GM15510 (cell line): ENCODE measurements at regions not wholly inside any gene's neighbourhood (a gene's known extent, or its start where the extent isn't known, plus 50 kb on each side); places are given as distances from the start of the nearest gene placed in this dataset.

Source experiments
- POLR2A ChIP-seq: IDR thresholded peaks from 3 replicates; pipeline ENCODE4 v1.6.1; 2011; ENCODE audit warnings: borderline replicate concordance; ENCODE audit not compliant: insufficient read length; ENCODE audit errors: extremely low read depth

GRCh38 chr2:134170294-134170693 lies 83.6 kb upstream of the MGAT5 start:
- TF ChIP-seq POLR2A, result no peak

DNA sequence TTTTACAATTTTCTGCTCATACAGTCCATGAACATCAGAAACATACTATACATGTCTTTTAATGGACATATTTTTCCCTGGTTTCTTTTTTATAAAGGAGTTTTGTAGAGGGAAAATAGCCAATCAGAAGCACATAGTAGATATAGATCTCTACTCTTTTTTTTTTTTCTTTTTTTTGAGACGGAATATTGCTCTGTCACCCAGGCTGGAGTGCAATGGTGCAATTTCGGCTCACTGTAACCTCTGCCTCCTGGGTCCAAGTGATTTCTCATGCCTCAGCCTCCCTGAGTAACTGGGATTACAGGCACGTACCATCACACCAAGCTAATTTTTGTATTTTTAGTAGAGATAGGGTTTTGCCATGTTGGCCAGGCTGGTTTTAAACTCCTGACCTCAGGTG lies 83.2 kb upstream of the MGAT5 start:
- no peak for TF ChIP-seq POLR2A

DNA sequence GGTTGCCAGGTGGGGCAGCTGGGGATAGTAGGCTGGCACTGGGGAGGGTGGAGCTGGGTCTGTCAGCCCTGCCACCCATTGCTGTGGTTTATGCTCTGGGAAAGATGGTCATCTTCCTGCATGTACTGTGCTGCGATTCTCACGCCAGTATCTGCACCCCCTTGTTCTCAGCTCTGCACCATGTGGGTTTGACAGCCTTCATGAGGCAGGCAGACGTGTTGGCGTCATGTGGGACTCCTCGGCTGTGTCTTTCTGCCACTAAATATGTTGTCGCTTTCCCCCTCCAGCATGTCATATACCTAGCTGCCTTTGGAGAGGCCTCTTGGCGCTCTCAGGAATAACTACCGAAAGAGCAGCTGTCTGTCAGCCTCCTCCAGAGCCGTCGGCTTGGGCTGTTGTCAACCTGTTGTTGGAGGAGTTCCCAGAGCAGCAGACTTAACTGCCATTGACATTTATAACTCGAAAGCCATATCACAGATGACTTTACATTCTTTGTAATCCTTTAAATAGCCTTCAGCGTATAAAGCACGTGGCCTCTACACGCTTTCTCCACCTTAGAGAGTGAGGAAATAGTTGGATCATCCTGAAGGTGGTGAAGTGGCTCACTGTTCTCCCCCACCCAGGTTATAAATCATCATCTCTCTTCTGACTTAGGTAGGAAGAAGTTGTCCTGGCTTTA lies 80.4 kb upstream of the MGAT5 start:
- no peak for TF ChIP-seq POLR2A

DNA sequence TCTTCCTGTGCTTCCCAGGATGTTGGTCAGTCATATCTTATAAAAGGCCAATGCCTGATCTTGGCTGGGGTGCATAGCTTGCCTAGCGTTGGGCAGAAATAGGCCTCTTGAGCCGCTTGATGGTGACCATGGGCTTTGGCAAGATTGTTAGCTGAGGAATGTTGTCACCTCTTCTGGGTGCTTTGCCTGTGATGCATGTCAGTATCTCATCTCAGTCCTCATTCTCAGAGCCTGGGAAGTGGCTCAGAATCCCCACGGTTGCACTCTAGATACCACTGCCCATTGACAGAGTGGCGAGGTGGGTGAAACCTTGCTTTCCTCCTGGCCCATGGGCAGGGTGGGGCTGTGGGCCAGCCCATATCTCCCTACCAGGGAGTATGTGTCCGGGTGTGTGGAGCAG lies 79.2 kb upstream of the MGAT5 start:
- TF ChIP-seq POLR2A, result no peak

- no peak for TF ChIP-seq POLR2A
Measured at GRCh38 chr2:134175834-134176233, 78.0 kb upstream of the MGAT5 start.

DNA sequence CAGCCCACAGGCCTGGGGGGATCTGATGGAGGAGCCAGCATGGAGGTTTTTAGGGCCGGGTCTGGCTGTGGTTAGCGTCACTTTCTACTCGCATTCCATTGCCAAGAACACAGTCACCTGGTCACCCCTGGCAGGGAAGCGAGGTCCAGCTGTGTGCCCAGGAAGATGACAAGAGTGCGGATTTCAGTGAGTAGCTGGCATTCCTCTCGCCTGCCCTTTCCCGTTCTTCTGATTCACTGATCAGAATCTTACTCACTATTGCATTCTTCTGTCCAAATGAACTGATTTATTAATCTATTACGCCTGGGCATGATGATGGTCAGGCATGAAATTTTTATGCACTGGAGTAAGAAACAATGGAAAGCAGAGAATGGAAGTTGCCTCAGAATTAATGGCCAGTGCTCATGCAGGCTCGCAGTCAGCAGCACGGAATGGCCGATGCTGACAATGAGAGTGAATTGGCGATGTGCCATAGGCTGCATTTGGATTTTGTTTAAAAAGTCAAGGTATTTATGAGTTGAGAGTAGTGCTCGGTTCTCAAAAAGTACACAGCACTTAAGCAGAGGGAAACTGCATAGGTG lies 76.4 kb upstream of the MGAT5 start:
- no peak for TF ChIP-seq POLR2A

DNA sequence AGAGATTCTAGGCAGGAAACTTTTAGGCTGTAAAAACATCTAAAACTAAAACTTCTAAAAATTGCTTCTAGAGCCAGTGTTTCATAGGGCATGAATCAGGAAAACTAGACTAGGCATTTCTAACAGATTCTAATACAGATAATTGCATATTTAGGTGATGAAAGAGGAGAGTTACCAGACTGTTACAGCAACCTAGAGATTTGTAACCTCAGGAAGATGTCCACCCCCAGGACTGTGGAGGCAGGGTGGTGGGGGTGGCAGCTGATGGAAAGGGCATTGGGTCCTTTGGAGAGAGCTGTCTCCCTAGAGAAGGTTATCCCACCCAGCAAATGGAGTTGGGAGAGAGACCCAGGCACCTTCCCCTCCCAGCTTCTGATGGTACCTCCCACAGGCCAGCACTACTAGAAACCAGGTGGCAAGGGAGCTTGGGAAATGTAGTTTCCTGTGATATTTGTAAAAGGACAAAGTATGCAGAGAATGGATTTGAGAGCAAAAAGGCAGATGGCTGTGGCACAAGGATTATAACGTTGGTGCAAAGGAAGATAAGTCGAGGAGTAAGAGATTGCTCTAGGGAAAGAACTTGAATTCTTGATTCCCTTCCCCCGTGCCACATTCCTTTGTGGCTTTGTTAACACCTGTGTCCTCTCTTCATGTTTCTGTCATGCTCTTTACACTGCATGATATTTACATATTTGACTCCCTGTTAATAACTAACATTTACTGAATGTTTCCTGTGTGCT lies 75.6 kb upstream of the MGAT5 start:
- no peak for TF ChIP-seq POLR2A

DNA sequence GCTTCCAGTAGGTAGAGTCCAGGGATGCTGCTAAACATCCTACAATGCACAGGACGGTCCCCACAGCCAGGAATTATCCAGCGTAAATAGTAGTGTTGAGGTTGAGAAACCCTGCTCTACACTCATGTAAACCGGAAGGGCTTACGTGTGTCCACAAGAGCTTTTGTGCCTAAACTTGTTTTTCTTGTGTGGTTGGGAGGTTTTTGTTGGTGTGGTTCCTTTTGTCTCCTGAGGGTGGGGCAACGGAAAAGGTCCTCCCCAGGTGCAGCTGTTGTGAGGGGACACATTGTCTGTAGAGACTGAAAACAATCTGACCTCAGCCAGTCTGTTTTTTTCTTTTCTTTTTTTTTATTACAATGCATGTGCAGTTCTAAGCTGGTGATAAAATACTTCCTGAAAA lies 72.7 kb upstream of the MGAT5 start:
- TF ChIP-seq POLR2A, result no peak

DNA sequence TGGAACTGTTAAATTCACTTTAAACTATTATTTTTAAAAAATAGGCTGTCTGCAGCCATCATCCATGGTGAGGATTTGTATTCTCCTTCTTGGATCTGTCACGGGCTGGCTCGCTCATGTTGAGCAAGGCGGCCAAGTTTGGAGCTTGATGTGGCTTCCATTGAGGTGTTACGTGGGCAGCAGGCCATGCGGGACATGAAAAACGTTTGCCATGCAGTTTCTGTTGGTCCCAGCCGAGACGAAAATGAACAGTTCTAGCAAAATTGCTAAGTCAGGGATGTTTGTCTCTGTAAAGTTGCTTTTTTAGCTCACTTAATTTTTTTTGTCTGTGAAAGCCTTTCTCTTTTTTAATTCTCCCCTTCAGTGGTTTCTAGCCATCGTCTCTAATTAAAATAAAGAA lies 70.2 kb upstream of the MGAT5 start:
- no peak for TF ChIP-seq POLR2A

GRCh38 chr2:134185639-134186038 lies 68.2 kb upstream of the MGAT5 start:
- TF ChIP-seq POLR2A, result no peak

DNA sequence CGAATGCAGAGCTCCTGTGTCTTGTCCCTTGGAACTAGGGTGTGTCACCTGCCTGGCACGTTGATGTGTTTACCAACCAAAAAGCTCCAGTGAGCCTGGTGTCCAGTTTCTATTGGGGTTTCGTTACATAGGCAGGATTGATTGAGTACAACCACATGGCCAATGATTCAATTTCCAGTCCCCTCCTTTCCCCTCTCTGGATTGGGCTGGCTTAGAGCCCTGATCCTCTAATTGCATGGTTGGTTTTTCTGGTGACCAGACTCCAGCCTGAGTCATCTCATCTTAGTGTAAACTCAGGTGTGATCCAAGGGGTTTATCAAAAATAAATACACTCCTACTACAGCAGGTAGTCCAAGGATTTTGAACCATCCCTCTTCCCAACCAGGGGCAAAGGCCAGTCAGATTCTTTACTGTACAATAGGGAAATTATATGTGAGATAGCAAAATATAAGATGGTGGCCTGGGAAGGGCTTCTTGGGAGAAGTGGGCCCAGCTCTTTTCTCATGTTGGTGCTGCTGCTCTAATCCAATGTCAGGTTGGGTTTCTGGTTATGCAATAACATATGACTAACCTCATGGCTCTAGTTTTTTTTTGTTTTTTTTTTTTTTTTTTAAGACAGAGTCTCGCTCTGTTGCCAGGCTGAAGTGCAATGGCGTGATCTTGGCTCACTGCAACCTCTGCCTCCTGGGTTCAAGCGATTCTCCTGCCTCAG lies 64.7 kb upstream of the MGAT5 start:
- TF ChIP-seq POLR2A, result no peak

DNA sequence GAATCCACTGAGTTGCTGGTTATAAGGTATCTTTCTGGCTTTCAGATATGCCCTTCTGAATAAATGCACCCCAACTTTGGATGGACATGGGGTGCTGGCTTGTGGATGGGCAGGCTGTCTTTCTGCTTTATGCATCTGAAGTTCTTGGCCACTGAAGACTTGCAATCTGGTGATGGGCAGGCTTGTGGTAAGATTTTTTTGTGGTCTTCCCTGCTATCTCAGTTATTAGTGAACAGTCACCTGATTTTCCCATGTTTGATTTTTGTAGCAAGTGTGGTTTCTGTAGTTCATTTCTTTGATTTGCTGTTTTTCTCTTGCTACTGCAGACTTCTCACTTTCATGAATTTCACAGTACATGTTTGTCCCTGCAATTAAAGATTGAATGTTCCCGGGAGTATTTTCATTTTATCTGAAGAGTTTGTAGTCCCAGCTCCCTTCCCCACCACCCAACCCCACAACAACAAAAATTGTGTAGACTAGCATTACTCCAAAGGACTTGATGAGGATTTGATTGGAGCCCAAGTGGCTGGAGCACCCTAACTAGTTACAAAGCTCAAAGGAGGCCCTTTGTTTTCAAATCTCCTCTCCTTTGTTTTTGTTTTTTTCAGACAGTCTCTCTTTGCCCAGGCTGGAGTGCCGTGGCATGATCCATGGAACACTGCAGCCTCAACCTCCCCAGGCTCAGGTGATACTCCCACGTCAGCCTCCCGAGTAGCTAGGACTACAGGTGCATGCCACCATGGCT lies 63.6 kb upstream of the MGAT5 start:
- no peak for TF ChIP-seq POLR2A

GRCh38 chr2:134190807-134191203 lies 63.1 kb upstream of the MGAT5 start:
- TF ChIP-seq POLR2A, result no peak

DNA sequence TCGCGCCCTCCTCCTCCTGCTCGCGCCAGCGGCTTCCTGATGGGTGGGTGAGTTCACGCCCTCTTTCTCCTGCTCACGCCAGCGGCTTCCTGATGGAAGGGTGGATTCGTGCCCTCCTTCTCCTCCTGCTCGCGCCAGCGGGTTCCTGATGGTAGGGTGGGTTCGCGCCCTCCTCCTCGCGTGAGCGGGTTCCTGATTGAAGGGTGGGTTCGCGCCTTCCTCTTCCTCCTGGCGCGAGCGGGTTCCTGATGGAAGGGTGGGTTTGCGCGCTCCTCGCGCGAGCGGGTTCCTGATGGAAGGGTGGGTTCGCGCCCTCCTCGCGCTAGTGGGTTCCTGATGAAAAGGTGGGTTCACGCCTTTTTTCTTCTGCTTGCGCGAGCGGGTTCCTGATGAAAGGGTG lies 62.0 kb upstream of the MGAT5 start:
- TF ChIP-seq POLR2A, result no peak

GRCh38 chr2:134193006-134193405 lies 60.9 kb upstream of the MGAT5 start:
- TF ChIP-seq POLR2A, result no peak
